OCI-LY7 (cell line): ENCODE measurements at regions not wholly inside any gene's neighbourhood (a gene's known extent, or its start where the extent isn't known, plus 50 kb on each side); places are given as distances from the start of the nearest gene placed in this dataset.
"Not testable (repeated sequence)": the region's sequence is repeated elsewhere in the genome, so short reads cannot be mapped to it uniquely, and the experiment has no call there.

Experiments used
- BruUV-seq: library from RNA; stranded (reverse); fragments of 400-500 nt; replicated peaks from 2 replicates; lab custom pipeline; 2021; lab: Mats Ljungman, UMichigan
- CTCF ChIA-PET: fragments of 300-600 bp; sonication (Branson Sonifier 250); formaldehyde crosslinking; loops from one replicate; lab custom pipeline; 2022; ENCODE audit warnings: antibody characterized with exemption; ENCODE audit not compliant: unreplicated experiment; lab: Charles Lee
- POLR2A ChIA-PET: fragments of 300-600 bp; sonication (Branson Sonifier 250); formaldehyde crosslinking; loops from one replicate; lab custom pipeline; 2022; ENCODE audit warnings: antibody characterized with exemption; lab: Charles Lee
- DNase-seq: peaks from one replicate; pipeline ENCODE4 v3.0.0-alpha.2; 2015; ENCODE audit warnings: low spot score
- H2AFZ ChIP-seq: fragments of 200-600 bp; sonication (generic), shearing (Covaris generic); 2 replicates; pipeline ENCODE4 v1.6.1; 2014; ENCODE audit warnings: mild to moderate bottlenecking, antibody characterized with exemption, low read length, moderate library complexity
- H3K27ac ChIP-seq: fragments of 200-600 bp; sonication (generic); 2 replicates; pipeline ENCODE4 v1.5.1; 2014; ENCODE audit warnings: mixed run types, low read depth, mild to moderate bottlenecking, moderate library complexity, low read length, inconsistent platforms; ENCODE audit not compliant: poor library complexity, severe bottlenecking
- H3K36me3 ChIP-seq: fragments of 200-600 bp; sonication (generic); 2 replicates; pipeline ENCODE4 v1.6.1; 2014; ENCODE audit warnings: mild to moderate bottlenecking, antibody characterized with exemption, low read length, moderate library complexity, mixed read lengths; ENCODE audit not compliant: insufficient read depth
- H3K4me1 ChIP-seq: fragments of 200-600 bp; sonication (generic); 2 replicates; pipeline ENCODE4 v1.5.1; 2014; ENCODE audit warnings: mild to moderate bottlenecking, low read length; ENCODE audit not compliant: insufficient read depth, poor library complexity, severe bottlenecking
- H3K4me2 ChIP-seq: fragments of 200-600 bp; sonication (generic); 2 replicates; pipeline ENCODE4 v1.6.1; 2014; ENCODE audit warnings: mild to moderate bottlenecking, low read length
- H3K4me3 ChIP-seq: fragments of 200-600 bp; sonication (generic); 2 replicates; pipeline ENCODE4 v1.5.1; 2014; ENCODE audit warnings: mild to moderate bottlenecking, low read depth, low read length; ENCODE audit not compliant: poor library complexity, severe bottlenecking
- H3K79me2 ChIP-seq: fragments of 200-600 bp; sonication (generic); 2 replicates; pipeline ENCODE4 v1.6.1; 2016; ENCODE audit warnings: low read depth, mild to moderate bottlenecking, low read length, moderate library complexity, mixed read lengths; ENCODE audit not compliant: insufficient read depth
- H3K9me2 ChIP-seq: fragments of 200-600 bp; sonication (generic); 2 replicates; pipeline ENCODE4 v1.6.1; 2016; ENCODE audit warnings: mild to moderate bottlenecking, low read length, mixed read lengths; ENCODE audit not compliant: insufficient read depth
- H3K9me3 ChIP-seq: fragments of 200-600 bp; sonication (generic); 2 replicates; pipeline ENCODE4 v1.6.1; 2014; ENCODE audit warnings: mild to moderate bottlenecking, mixed run types, low read length, mixed read lengths
- H4K20me1 ChIP-seq: fragments of 200-600 bp; sonication (generic); 2 replicates; pipeline ENCODE4 v1.6.1; 2014; ENCODE audit warnings: mild to moderate bottlenecking, antibody characterized with exemption, low read length, moderate library complexity, mixed read lengths; ENCODE audit not compliant: insufficient read depth
- CTCF ChIP-seq: fragments of 200-600 bp; sonication (generic); conservative IDR thresholded peaks from 2 replicates; pipeline ENCODE4 v1.5.1; 2014; ENCODE audit warnings: mild to moderate bottlenecking, antibody characterized with exemption, low read length, moderate library complexity, mixed read lengths
- EZH2phosphoT487 ChIP-seq: fragments of 200-600 bp; sonication (generic); IDR thresholded peaks from 2 replicates; pipeline ENCODE4 v1.6.1; 2018; ENCODE audit warnings: low read depth, borderline replicate concordance, mild to moderate bottlenecking, mixed run types, antibody characterized with exemption, low read length, moderate library complexity, mixed read lengths
- intact Hi-C: fragments of 100-400 bp; cut with micrococcal nuclease; formaldehyde crosslinking; loops from one replicate; pipeline ENCODE4 v1.10.0; 2022; ENCODE audit not compliant: unreplicated experiment

DNA sequence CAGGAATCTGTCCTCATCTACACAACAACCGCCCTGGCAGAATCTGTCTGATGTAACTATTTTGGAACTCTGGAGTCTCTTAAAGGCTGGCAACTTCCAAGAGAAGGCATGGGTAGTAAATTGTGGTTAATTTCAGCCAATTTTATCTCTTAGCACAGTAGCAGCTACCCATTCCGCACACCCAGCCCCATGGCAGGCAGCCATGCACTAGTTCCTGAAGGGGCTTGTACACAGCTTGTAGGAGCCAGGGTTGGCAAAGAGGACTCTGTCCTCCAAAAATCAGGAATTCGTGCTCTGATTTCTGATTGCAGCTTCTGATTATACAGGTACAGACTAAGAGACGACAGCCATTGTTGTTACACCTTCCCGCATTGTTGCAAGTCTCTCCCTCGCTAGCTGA lies 155.9 kb downstream of the RNF144B start:
- Histone ChIP-seq H3K4me2 (no peak overlapping the region), H3K4me1 (no peaks in the 10 kb centered on the region), H4K20me1 (no peaks in the 10 kb centered on the region), H3K9me2 (no peaks in the 10 kb centered on the region), H3K36me3 (no peaks in the 10 kb centered on the region), H3K27ac (no peak overlapping the region), H3K4me3 (no peak overlapping the region), H3K9me3 (peaks cover 9% of the 10 kb centered on the region; the same call in 1 of the 2 replicates), H2AFZ (no peak overlapping the region), H3K79me2 (no peaks in the 10 kb centered on the region)
- TF ChIP-seq CTCF (no peak), EZH2phosphoT487 (no peak)
- ChIA-PET CTCF (no interaction called here), POLR2A (no interaction called here)
- intact Hi-C loops, result no loop called here
- no TSS peak for BruUV-seq
- DNase-seq, result no peak

DNA sequence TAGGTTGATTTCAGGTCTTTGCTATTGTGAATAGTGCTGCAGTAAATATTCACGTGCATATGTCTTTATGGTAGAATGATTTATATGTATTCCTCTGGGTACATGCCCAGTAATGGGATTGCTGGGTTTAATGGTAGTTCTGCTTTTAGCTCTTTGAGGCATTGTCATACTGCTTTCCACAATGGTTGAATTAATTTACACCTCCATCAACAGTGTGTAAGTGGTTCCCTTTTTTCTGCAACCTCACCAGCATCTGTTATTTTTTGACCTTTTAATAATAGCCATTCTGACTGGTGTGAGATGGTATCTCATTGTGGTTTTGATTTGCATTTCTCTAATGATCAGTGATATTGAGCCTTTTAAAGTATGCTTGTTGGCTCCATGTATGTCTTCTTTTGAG lies 158.0 kb downstream of the RNF144B start:
- POLR2A ChIA-PET, result interaction anchor here (0.7 kb wide), 1 partner anchor 34 kb away, joined by 3 read pairs; no protein-coding TSS in a partner anchor
- intact Hi-C loops, H3K79me2 ChIP-seq, H4K20me1 ChIP-seq, CTCF ChIA-PET, H3K36me3 ChIP-seq, H3K9me2 ChIP-seq, H3K4me2 ChIP-seq, H3K4me3 ChIP-seq, H3K4me1 ChIP-seq, BruUV-seq, DNase-seq, H2AFZ ChIP-seq, H3K9me3 ChIP-seq, H3K27ac ChIP-seq: not testable (repeated sequence)

- TF ChIP-seq EZH2phosphoT487 (no peak), CTCF (no peak)
- Histone ChIP-seq H2AFZ (no peak overlapping the region), H3K79me2 (no peaks in the 10 kb centered on the region), H3K27ac (no peak overlapping the region), H3K4me3 (no peak overlapping the region), H3K4me2 (no peak overlapping the region), H3K4me1 (no peaks in the 10 kb centered on the region), H3K36me3 (no peaks in the 10 kb centered on the region), H3K9me3 (peaks cover 9% of the 10 kb centered on the region; the same call in 1 of the 2 replicates), H4K20me1 (no peaks in the 10 kb centered on the region), H3K9me2 (no peaks in the 10 kb centered on the region)
- DNase-seq, result no peak
- no TSS peak for BruUV-seq
- ChIA-PET CTCF (no interaction called here), POLR2A (interaction anchor here (0.6 to 0.7 kb wide), 2 partner anchors 496 to 1829 kb away, joined by 4 to 6 read pairs; no protein-coding TSS in a partner anchor)
- intact Hi-C loops, result no loop called here
These were observed 158.6 kb downstream of the RNF144B start for GRCh38 chr6:18545726-18546125.
